Cardiac septum (tissue), 1 donor: ENCODE measurements at regions not wholly inside any gene's neighbourhood (a gene's known extent, or its start where the extent isn't known, plus 50 kb on each side); places are given as distances from the start of the nearest gene placed in this dataset.
"Not testable (repeated sequence)": the region's sequence is repeated elsewhere in the genome, so short reads cannot be mapped to it uniquely, and the experiment has no call there.

Experiments
- DNase-seq: peaks from one replicate; pipeline ENCODE4 v3.0.0-alpha.2; 2020; ENCODE audit warnings: low spot score
- intact Hi-C: fragments of 100-400 bp; cut with DNase I; formaldehyde crosslinking; loops from one replicate; pipeline ENCODE4 v1.14.0; 2022
- donor health status: DM: no; HTN: no; CAD: no.

GRCh38 chr4:9110700-9111099 is 59.5 kb upstream of the FAM90A26 start:
- intact Hi-C loops, DNase-seq: not testable (repeated sequence)

- DNase-seq, intact Hi-C loops: not testable (repeated sequence)
These were observed 67.1 kb upstream of the FAM90A26 start for GRCh38 chr4:9103148-9103524.

GRCh38 chr4:9102471-9103147 is 67.6 kb upstream of the FAM90A26 start:
- DNase-seq, intact Hi-C loops: not testable (repeated sequence)

GRCh38 chr4:9096330-9096729 is 73.9 kb upstream of the FAM90A26 start:
- intact Hi-C loops, DNase-seq: not testable (repeated sequence)

- DNase-seq, result not testable (repeated sequence)
These were observed 91.4 kb upstream of the FAM90A26 start for GRCh38 chr4:9078796-9079195.

GRCh38 chr4:9076974-9077373 is 93.2 kb upstream of the FAM90A26 start:
- intact Hi-C loops, DNase-seq: not testable (repeated sequence)

More at GRCh38 chr4:9078796-9079195, 91.4 kb upstream of the FAM90A26 start:
- intact Hi-C loops, result not testable (repeated sequence)

- DNase-seq, result not testable (repeated sequence)
These were observed 93.7 kb upstream of the FAM90A26 start for GRCh38 chr4:9076486-9076885.

GRCh38 chr4:9073371-9073770 is 96.8 kb upstream of the FAM90A26 start:
- DNase-seq, intact Hi-C loops: not testable (repeated sequence)

More at GRCh38 chr4:9076486-9076885, 93.7 kb upstream of the FAM90A26 start:
- intact Hi-C loops, result not testable (repeated sequence)

GRCh38 chr4:9072521-9073220 is 97.5 kb upstream of the FAM90A26 start:
- intact Hi-C loops, DNase-seq: not testable (repeated sequence)

GRCh38 chr4:9067923-9068322 is 102.3 kb upstream of the FAM90A26 start:
- intact Hi-C loops, DNase-seq: not testable (repeated sequence)

- intact Hi-C loops, DNase-seq: not testable (repeated sequence)
These were observed 106.6 kb upstream of the FAM90A26 start for GRCh38 chr4:9063612-9064011.

- DNase-seq, intact Hi-C loops: not testable (repeated sequence)
These were observed 145.3 kb upstream of the FAM90A26 start for GRCh38 chr4:9024866-9025265.

GRCh38 chr4:9009792-9010191 is 138.2 kb upstream of the HMX1 start:
- intact Hi-C loops, result not testable (repeated sequence)

GRCh38 chr4:9008407-9008806 is 136.8 kb upstream of the HMX1 start:
- DNase-seq, intact Hi-C loops: not testable (repeated sequence)

More at GRCh38 chr4:9009792-9010191, 138.2 kb upstream of the HMX1 start:
- DNase-seq, result not testable (repeated sequence)

- intact Hi-C loops, result not testable (repeated sequence)
These were observed 129.5 kb upstream of the HMX1 start for GRCh38 chr4:9001153-9001552.

GRCh38 chr4:9000505-9001001 is 128.9 kb upstream of the HMX1 start:
- intact Hi-C loops, DNase-seq: not testable (repeated sequence)

More at GRCh38 chr4:9001153-9001552, 129.5 kb upstream of the HMX1 start:
- DNase-seq, result not testable (repeated sequence)

GRCh38 chr4:8992981-8993380 is 121.3 kb upstream of the HMX1 start:
- DNase-seq, intact Hi-C loops: not testable (repeated sequence)

GRCh38 chr4:8991449-8991848 is 119.8 kb upstream of the HMX1 start:
- intact Hi-C loops, DNase-seq: not testable (repeated sequence)

- DNase-seq, intact Hi-C loops: not testable (repeated sequence)
These were observed 118.7 kb upstream of the HMX1 start for GRCh38 chr4:8990341-8990740.

- DNase-seq, intact Hi-C loops: not testable (repeated sequence)
These were observed 114.1 kb upstream of the HMX1 start for GRCh38 chr4:8985786-8986185.
